Colonic mucosa (tissue), 4 donors: ENCODE measurements at regions not wholly inside any gene's neighbourhood (a gene's known extent, or its start where the extent isn't known, plus 50 kb on each side); places are given as distances from the start of the nearest gene placed in this dataset.

ENCODE experiments used
- DNase-seq: peaks from one replicate; pipeline ENCODE4 v3.0.0-alpha.2; 2020
- H3K27ac ChIP-seq: fragments of 200-600 bp; one replicate; pipeline ENCODE4 v1.8.0; 2021
- H3K27me3 ChIP-seq: fragments of 200-600 bp; one replicate; pipeline ENCODE4 v1.8.0; 2021
- H3K36me3 ChIP-seq: fragments of 200-600 bp; one replicate; pipeline ENCODE4 v1.8.0; 2021
- H3K4me1 ChIP-seq: fragments of 200-600 bp; one replicate; pipeline ENCODE4 v1.8.0; 2021; ENCODE audit warnings: mild to moderate bottlenecking
- H3K4me3 ChIP-seq: fragments of 200-600 bp; one replicate; pipeline ENCODE4 v1.8.0; 2021
- H3K9ac ChIP-seq, 2 donors: one replicate each; pipeline ENCODE4 v1.7.0; 2013; ENCODE audit warnings: control low read depth in 2 of 2, low read depth in 2 of 2, low read length in 2 of 2
- H3K9me3 ChIP-seq: fragments of 200-600 bp; one replicate; pipeline ENCODE4 v1.8.0; 2021
- intact Hi-C: fragments of 100-400 bp; cut with DNase I; formaldehyde crosslinking; loops from one replicate; pipeline ENCODE4 v1.14.1; 2022
- TF ChIP-seq, protein P1 (sequence below): fragments of 200-600 bp; IDR thresholded peaks from one replicate; pipeline ENCODE4 v1.8.0; 2022; ENCODE audit warnings: antibody characterized with exemption, mild to moderate bottlenecking
- donor health status: healthy.
- donor health status: DM: no; HTN: no; CAD: no.
- donor health status: DM: no; HTN: no; CAD: no.

DNA sequence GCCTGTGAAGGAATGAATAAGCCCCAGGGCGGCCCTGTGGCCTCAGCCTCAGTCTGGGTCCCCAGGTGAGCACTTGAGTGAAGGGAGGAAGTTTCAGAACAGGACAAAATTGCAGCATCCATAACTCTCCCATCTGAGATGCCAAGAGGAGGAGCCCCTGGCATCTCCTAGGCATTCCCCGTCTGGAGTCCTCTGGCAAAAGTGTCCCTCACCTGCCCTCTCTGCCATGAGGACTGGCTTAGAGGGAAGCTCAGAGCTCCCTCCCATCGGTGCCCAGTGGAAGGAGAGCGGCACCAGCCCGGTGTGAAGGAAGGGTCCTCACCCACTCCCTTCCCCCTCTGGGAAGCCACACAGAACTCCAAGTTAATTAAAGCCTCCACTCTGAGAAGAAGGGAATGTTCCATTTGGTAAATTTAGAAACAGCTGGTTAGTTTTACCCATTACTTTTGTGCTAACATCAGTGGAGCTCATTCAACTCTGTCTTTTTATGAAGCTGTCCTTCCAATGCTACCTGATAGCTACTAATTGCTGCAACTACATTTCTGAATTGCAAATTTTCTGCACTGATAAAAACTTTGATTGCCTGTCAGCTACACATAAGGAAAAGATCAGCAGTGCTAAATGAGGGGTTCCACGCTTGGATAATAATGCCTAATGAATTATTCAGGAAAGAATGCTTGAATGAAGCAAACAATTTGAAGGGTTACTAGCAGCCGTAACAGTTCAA is 123.3 kb upstream of the RCN1 start:
- intact Hi-C loops, result no loop called here
- Histone ChIP-seq H3K9me3 (no peaks in the 10 kb centered on the region), H3K4me3 (no peak overlapping the region), H3K4me1 (no peaks in the 10 kb centered on the region), H3K27ac (no peak overlapping the region), H3K36me3 (no peaks in the 10 kb centered on the region), H3K27me3 (no peaks in the 10 kb centered on the region), H3K9ac (no peak overlapping the region)
- no peak for DNase-seq
- TF ChIP-seq, protein P1, sequence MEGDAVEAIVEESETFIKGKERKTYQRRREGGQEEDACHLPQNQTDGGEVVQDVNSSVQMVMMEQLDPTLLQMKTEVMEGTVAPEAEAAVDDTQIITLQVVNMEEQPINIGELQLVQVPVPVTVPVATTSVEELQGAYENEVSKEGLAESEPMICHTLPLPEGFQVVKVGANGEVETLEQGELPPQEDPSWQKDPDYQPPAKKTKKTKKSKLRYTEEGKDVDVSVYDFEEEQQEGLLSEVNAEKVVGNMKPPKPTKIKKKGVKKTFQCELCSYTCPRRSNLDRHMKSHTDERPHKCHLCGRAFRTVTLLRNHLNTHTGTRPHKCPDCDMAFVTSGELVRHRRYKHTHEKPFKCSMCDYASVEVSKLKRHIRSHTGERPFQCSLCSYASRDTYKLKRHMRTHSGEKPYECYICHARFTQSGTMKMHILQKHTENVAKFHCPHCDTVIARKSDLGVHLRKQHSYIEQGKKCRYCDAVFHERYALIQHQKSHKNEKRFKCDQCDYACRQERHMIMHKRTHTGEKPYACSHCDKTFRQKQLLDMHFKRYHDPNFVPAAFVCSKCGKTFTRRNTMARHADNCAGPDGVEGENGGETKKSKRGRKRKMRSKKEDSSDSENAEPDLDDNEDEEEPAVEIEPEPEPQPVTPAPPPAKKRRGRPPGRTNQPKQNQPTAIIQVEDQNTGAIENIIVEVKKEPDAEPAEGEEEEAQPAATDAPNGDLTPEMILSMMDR, result no peak

DNA sequence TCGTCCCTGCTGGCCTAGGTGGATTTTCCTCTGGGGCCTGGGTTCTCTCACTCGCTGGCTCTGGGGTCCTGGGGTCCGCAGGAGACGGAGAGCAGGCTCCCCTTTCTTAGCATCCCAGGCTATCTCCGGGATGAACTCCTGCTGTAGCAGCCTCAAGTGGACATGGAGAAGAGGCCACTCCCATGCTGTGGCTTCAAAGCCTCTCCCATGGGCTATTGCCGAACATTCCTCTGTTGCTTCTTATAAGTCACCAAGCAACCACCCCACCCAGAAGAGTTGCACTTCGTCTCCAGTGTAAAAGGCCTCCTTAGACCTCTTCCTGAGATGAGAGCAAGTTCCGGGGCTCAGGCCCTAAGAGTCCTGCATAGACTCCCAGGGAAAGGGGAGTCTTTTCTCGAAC is 124.0 kb upstream of the RCN1 start:
- no peak overlapping the region for H3K4me3 ChIP-seq
- intact Hi-C loops, result no loop called here
- H3K27me3 ChIP-seq, result no peaks in the 10 kb centered on the region
- no peaks in the 10 kb centered on the region for H3K9me3 ChIP-seq
- H3K36me3 ChIP-seq, result no peaks in the 10 kb centered on the region
- TF ChIP-seq, protein P1, result no peak
- no peak overlapping the region for H3K27ac ChIP-seq
- DNase-seq, result no peak
- no peak overlapping the region for H3K9ac ChIP-seq
- H3K4me1 ChIP-seq, result no peaks in the 10 kb centered on the region

DNA sequence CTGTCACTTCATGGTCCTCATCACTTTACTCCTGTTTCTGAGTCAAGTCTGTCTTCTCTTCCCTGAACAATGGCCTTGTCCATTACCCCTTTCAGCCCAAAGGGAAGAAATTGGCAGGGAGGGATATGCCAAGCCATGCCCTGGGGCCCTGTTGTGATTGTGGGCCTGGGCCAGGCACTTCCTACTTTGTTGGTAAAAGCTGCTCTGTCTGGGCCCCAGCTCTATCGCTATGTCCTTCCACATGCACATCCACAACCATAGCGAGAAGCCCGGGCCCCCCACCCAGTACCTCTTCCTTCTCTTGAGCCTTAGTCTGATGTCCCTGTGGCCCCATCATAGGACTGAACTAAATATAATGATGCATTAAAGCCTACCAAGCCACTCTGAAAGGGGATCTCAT is 126.7 kb upstream of the RCN1 start:
- DNase-seq, result no peak
- TF ChIP-seq, protein P1, result no peak
- intact Hi-C loops, result no loop called here

DNA sequence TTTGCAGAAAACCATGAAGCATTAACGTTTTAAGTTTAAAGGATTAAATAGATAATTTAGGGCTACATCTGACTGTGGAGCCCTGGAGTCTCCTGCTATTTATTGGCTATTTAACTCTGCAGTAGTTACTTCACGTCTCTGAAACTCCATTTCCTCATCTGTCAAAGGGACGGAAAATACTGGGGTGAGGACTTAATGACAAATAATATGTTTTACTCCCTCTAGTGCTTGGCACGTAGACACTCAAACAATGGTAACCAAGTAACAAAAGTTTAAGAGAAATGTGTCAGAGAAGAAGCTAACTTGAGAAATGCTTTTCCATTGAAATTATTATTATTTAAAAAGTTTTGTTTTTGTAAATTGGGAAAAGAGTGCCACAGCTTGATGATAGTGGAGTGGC is 130.7 kb upstream of the RCN1 start:
- H3K9ac ChIP-seq, result no peak overlapping the region
- TF ChIP-seq, protein P1, result no peak
- intact Hi-C loops, result no loop called here
- no peaks in the 10 kb centered on the region for H3K36me3 ChIP-seq
- H3K27me3 ChIP-seq, result no peaks in the 10 kb centered on the region
- H3K4me3 ChIP-seq, result no peak overlapping the region
- no peaks in the 10 kb centered on the region for H3K9me3 ChIP-seq
- no peak for DNase-seq
- no peak overlapping the region for H3K27ac ChIP-seq
- no peaks in the 10 kb centered on the region for H3K4me1 ChIP-seq

More for the DNA sequence above, 126.7 kb upstream of the RCN1 start:
- Histone ChIP-seq H3K9me3 (no peaks in the 10 kb centered on the region), H3K27ac (no peak overlapping the region), H3K27me3 (no peaks in the 10 kb centered on the region), H3K4me1 (no peaks in the 10 kb centered on the region), H3K9ac (no peak overlapping the region), H3K4me3 (no peak overlapping the region), H3K36me3 (no peaks in the 10 kb centered on the region)

DNA sequence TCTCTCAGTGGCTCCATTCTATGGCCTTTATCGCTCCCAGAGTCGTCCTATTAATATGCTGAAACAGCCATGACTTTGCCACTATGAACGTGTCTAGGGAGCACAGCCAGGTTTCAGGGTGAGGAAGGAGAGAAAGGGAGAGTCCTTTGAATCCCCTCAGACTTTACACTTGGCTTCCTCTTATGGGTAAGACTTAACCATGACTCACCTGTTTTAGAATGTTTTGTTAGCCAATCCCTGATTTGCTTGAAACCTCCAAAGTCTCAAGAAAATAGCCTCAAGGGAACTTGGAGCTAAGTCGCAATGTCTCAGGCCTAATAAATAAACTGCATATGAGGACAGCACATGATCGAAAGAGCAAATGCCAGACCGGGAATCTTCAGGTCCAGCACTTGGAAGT is 131.2 kb upstream of the RCN1 start:
- Histone ChIP-seq H3K27ac (no peak overlapping the region), H3K4me3 (no peak overlapping the region), H3K36me3 (no peaks in the 10 kb centered on the region), H3K27me3 (no peaks in the 10 kb centered on the region), H3K9ac (no peak overlapping the region), H3K9me3 (no peaks in the 10 kb centered on the region), H3K4me1 (no peaks in the 10 kb centered on the region)
- intact Hi-C loops, result no loop called here
- TF ChIP-seq, protein P1, result no peak
- no peak for DNase-seq
